Smooth muscle cell (in vitro differentiated cells): ENCODE measurements at regions not wholly inside any gene's neighbourhood (a gene's known extent, or its start where the extent isn't known, plus 50 kb on each side); places are given as distances from the start of the nearest gene placed in this dataset.

Experiments used
- DNase-seq: peaks from one replicate; lab custom pipeline; 2025; ENCODE audit not compliant: unreplicated experiment; lab: John Stamatoyannopoulos, UW
- H2AFZ ChIP-seq: fragments of 200-600 bp; sonication (generic); 2 replicates; pipeline ENCODE4 v1.6.0; 2016; ENCODE audit warnings: antibody characterized with exemption, low read depth, mild to moderate bottlenecking
- H3F3A ChIP-seq: fragments of 200-600 bp; sonication (generic); 2 replicates; pipeline ENCODE4 v1.6.0; 2017; ENCODE audit warnings: antibody characterized with exemption, low read depth
- H3K27ac ChIP-seq: fragments of 200-600 bp; sonication (generic); 2 replicates; pipeline ENCODE4 v1.5.1; 2016; ENCODE audit warnings: low read depth, mild to moderate bottlenecking
- H3K27me3 ChIP-seq: fragments of 200-600 bp; sonication (generic); 2 replicates; pipeline ENCODE4 v1.6.1; 2016; ENCODE audit warnings: low read depth, mild to moderate bottlenecking
- H3K36me3 ChIP-seq: fragments of 200-600 bp; sonication (generic); 2 replicates; pipeline ENCODE4 v1.5.1; 2016; ENCODE audit warnings: low read depth
- H3K4me1 ChIP-seq: fragments of 200-600 bp; sonication (generic); 2 replicates; pipeline ENCODE4 v1.5.1; 2016; ENCODE audit warnings: low read depth
- H3K4me2 ChIP-seq: fragments of 200-600 bp; sonication (generic); 2 replicates; pipeline ENCODE4 v1.6.0; 2016; ENCODE audit warnings: mild to moderate bottlenecking
- H3K4me3 ChIP-seq: fragments of 200-600 bp; sonication (generic); 2 replicates; pipeline ENCODE4 v1.5.1; 2016; ENCODE audit warnings: mild to moderate bottlenecking
- H3K79me2 ChIP-seq: fragments of 200-600 bp; sonication (generic); 2 replicates; pipeline ENCODE4 v1.6.0; 2016; ENCODE audit warnings: low read depth, mild to moderate bottlenecking
- H3K9ac ChIP-seq: fragments of 200-600 bp; sonication (generic); 2 replicates; pipeline ENCODE4 v1.6.0; 2016; ENCODE audit warnings: low read depth
- H3K9me3 ChIP-seq: fragments of 200-600 bp; sonication (generic); replicated peaks from 2 replicates; pipeline ENCODE4 v1.5.1; 2016; ENCODE audit warnings: low read depth
- H4K20me1 ChIP-seq: fragments of 200-600 bp; sonication (generic); 2 replicates; pipeline ENCODE4 v1.6.0; 2016; ENCODE audit warnings: low read depth
- CTCF ChIP-seq: fragments of 200-600 bp; sonication (generic); IDR thresholded peaks from 2 replicates; pipeline ENCODE4 v1.5.1; 2017; ENCODE audit warnings: borderline replicate concordance, mild to moderate bottlenecking, antibody characterized with exemption; ENCODE audit not compliant: insufficient read depth, poor library complexity, severe bottlenecking
- WGBS: methylation state at CpG from one replicate; pipeline ENCODE4 v1.1.7; 2016; ENCODE audit warnings: low lambda C conversion rate; 5-methylcytosine and 5-hydroxymethylcytosine counted together

- H4K20me1 ChIP-seq = no peaks in the 10 kb centered on the region
- H3K4me1 ChIP-seq = peaks cover 19% of the 10 kb centered on the region
- H3F3A ChIP-seq = peaks cover 14% of the 10 kb centered on the region
- H3K27ac ChIP-seq = no peak overlapping the region
- 91% methylated on average over 2 of the region's 2 CpGs for WGBS
- H2AFZ ChIP-seq = no peak overlapping the region
- no peak for DNase-seq
- H3K9ac ChIP-seq = no peak overlapping the region
- no peak overlapping the region for H3K4me2 ChIP-seq
- TF ChIP-seq CTCF = no peak
- no peak overlapping the region for H3K4me3 ChIP-seq
- H3K36me3 ChIP-seq = no peaks in the 10 kb centered on the region
- H3K27me3 ChIP-seq = no peaks in the 10 kb centered on the region
- H3K9me3 ChIP-seq = no peaks in the 10 kb centered on the region
- no peaks in the 10 kb centered on the region for H3K79me2 ChIP-seq
Observed at GRCh38 chr11:110974731-110975130, 262.5 kb upstream of the ARHGAP20 start.

DNA sequence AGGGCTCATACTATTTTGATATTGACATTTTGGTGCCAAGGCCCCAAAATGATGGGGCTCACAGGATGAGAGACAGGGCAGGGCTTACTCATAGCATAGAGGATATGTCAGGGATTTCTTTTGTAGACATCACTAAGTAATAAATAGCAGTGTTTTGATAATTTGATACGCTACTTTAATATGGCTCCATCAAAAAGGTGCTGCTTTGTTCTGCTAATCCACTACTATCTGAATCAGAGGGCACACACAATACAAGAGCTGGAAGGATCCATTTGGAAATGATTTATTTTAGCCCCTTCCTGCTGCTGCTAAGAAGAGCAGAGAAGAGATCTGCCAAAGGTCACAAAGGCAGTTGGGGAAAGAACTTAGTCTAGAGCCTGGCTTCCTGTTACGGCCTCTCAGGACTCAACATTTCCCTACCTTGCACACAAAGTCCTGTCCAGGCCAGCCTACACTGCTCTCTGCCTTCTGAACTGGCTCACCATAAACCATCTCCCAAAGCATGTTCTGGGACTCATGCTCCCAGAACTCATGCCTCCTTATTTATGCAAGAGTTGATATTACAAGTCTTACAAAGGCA is 261.3 kb upstream of the ARHGAP20 start:
- Histone ChIP-seq H3K27me3 (no peaks in the 10 kb centered on the region), H3K4me2 (peak overlapping the region; percentile 71), H3K4me1 (peaks cover 20% of the 10 kb centered on the region), H3K79me2 (no peaks in the 10 kb centered on the region), H3F3A (peaks cover 14% of the 10 kb centered on the region), H3K9me3 (no peaks in the 10 kb centered on the region), H4K20me1 (no peaks in the 10 kb centered on the region), H3K36me3 (no peaks in the 10 kb centered on the region), H2AFZ (peak overlapping the region; percentile 73), H3K4me3 (no peak overlapping the region), H3K27ac (peak overlapping the region; percentile 96), H3K9ac (peak overlapping the region; percentile 72)
- no peak for DNase-seq
- 43% methylated on average over 2 of the region's 2 CpGs for WGBS
- no peak for TF ChIP-seq CTCF

GRCh38 chr11:110972640-110973039 is 260.4 kb upstream of the ARHGAP20 start:
- Histone ChIP-seq H3K9ac (peak overlapping the region; percentile 72), H3K79me2 (no peaks in the 10 kb centered on the region), H3K4me2 (peak overlapping the region; percentile 71), H3K36me3 (no peaks in the 10 kb centered on the region), H3K4me3 (no peak overlapping the region), H2AFZ (peak overlapping the region; percentile 75), H3K27ac (peak overlapping the region; percentile 96), H3K4me1 (peaks cover 20% of the 10 kb centered on the region), H3K27me3 (no peaks in the 10 kb centered on the region), H4K20me1 (no peaks in the 10 kb centered on the region), H3F3A (peaks cover 14% of the 10 kb centered on the region), H3K9me3 (no peaks in the 10 kb centered on the region)
- no peak for DNase-seq
- no peak for TF ChIP-seq CTCF
- 22% methylated on average over 3 of the region's 3 CpGs for WGBS

GRCh38 chr11:110972106-110972505 is 259.9 kb upstream of the ARHGAP20 start:
- H3K27ac ChIP-seq = peak overlapping the region; percentile 96

More at GRCh38 chr11:110972106-110972505, 259.9 kb upstream of the ARHGAP20 start:
- no peaks in the 10 kb centered on the region for H3K79me2 ChIP-seq
- H3K9me3 ChIP-seq = no peaks in the 10 kb centered on the region
- peak overlapping the region; percentile 75 for H2AFZ ChIP-seq
- H3K27me3 ChIP-seq = no peaks in the 10 kb centered on the region
- H3K9ac ChIP-seq = peak overlapping the region; percentile 65
- TF ChIP-seq CTCF = no peak
- no peak for DNase-seq
- H3K4me1 ChIP-seq = peaks cover 20% of the 10 kb centered on the region
- H3K4me2 ChIP-seq = peak overlapping the region; percentile 53
- H3F3A ChIP-seq = peaks cover 14% of the 10 kb centered on the region
- no peaks in the 10 kb centered on the region for H4K20me1 ChIP-seq
- WGBS = 89% methylated on average over 1 of the region's 1 CpG
- H3K4me3 ChIP-seq = no peak overlapping the region
- no peaks in the 10 kb centered on the region for H3K36me3 ChIP-seq
